ENCODE measurements at regions not wholly inside any gene's neighbourhood (a gene's known extent, or its start where the extent isn't known, plus 50 kb on each side); places are given as distances from the start of the nearest gene placed in this dataset.

GRCh38 chr2:49288902-49289700, 134.8 kb upstream of the FSHR start:
- peaks cover 37% of the 10 kb centered on the region for H3K4me1 Mint-ChIP-seq
- TF ChIP-seq CTCF (conservative IDR thresholded peaks at IDR 0.05; ENCODE audit: low read depth in 2 of 2), result no peak
- TF ChIP-seq ZNF331 (CRISPR knock-in tag; IDR thresholded peaks at IDR 0.05; ENCODE audit: low read depth), result no peak
- TF ChIP-seq NANOG (IDR thresholded peaks at IDR 0.05; ENCODE audit: borderline replicate concordance), result no peak
- no peak for TF ChIP-seq STAT1 (IDR thresholded peaks at IDR 0.05; ENCODE audit: unreplicated experiment)
- no peak for TF ChIP-seq ZNF462 (CRISPR knock-in tag; IDR thresholded peaks at IDR 0.05)
- TF ChIP-seq CREB1 (CRISPR knock-in tag; IDR thresholded peaks at IDR 0.05; ENCODE audit: low read depth), result no peak
- TF ChIP-seq REST (IDR thresholded peaks at IDR 0.05; ENCODE audit: unreplicated experiment), result no peak
- TF ChIP-seq ETS1 (IDR thresholded peaks at IDR 0.05), result no peak
- no peak for TF ChIP-seq EZH2 (IDR thresholded peaks at IDR 0.05; ENCODE audit: low read depth, unreplicated experiment)
- DNase-seq (ENCODE audit: low spot score) (no peak), ATAC-seq (no peak)
- no peaks in the 10 kb centered on the region for H3F3A ChIP-seq (replicated peaks; ENCODE audit: low read depth)
- H3K27me3 Mint-ChIP-seq (ENCODE audit: insufficient read depth, low read depth, poor library complexity), result no peaks in the 10 kb centered on the region
- no peaks in the 10 kb centered on the region for H4K20me1 ChIP-seq (replicated peaks; ENCODE audit: insufficient read depth)
- H3K36me3 ChIP-seq (ENCODE audit: insufficient read depth), result no peaks in the 10 kb centered on the region
- no peaks in the 10 kb centered on the region; the same call in 2 of the 3 replicates for H3K9me3 Mint-ChIP-seq
- H3K4me3 Mint-ChIP-seq, result no peak overlapping the region
- peaks cover 7% of the 10 kb centered on the region; the same call in 1 of the 2 replicates for H3K9me2 ChIP-seq (ENCODE audit: insufficient read depth)
- H2AFZ ChIP-seq, result no peak overlapping the region
- H3K4me3 ChIP-seq, result no peak overlapping the region
- H3K4me1 ChIP-seq (ENCODE audit: insufficient read depth), result peaks cover 6% of the 10 kb centered on the region; the same call in 1 of the 2 replicates
- no peaks in the 10 kb centered on the region for H3K27me3 ChIP-seq (ENCODE audit: insufficient read depth)
- H3K27ac ChIP-seq (ENCODE audit: low read depth), result no peak overlapping the region
- no peaks in the 10 kb centered on the region for H3K36me3 Mint-ChIP-seq (ENCODE audit: low read depth)
- no peaks in the 10 kb centered on the region for H3K79me2 ChIP-seq (replicated peaks; ENCODE audit: insufficient read depth)
- peak overlapping the region; percentile 63 for H3K27ac Mint-ChIP-seq
- no peak overlapping the region for H3K4me2 ChIP-seq

Data from GM23338 (cell line).